ENCODE measurements at regions not wholly inside any gene's neighbourhood (a gene's known extent, or its start where the extent isn't known, plus 50 kb on each side); places are given as distances from the start of the nearest gene placed in this dataset.

- TF ChIP-seq, protein P1, sequence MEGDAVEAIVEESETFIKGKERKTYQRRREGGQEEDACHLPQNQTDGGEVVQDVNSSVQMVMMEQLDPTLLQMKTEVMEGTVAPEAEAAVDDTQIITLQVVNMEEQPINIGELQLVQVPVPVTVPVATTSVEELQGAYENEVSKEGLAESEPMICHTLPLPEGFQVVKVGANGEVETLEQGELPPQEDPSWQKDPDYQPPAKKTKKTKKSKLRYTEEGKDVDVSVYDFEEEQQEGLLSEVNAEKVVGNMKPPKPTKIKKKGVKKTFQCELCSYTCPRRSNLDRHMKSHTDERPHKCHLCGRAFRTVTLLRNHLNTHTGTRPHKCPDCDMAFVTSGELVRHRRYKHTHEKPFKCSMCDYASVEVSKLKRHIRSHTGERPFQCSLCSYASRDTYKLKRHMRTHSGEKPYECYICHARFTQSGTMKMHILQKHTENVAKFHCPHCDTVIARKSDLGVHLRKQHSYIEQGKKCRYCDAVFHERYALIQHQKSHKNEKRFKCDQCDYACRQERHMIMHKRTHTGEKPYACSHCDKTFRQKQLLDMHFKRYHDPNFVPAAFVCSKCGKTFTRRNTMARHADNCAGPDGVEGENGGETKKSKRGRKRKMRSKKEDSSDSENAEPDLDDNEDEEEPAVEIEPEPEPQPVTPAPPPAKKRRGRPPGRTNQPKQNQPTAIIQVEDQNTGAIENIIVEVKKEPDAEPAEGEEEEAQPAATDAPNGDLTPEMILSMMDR (IDR thresholded peaks at IDR 0.05; ENCODE audit: low read length) = no peak
- no peak for TF ChIP-seq EZH2 (optimal IDR thresholded peaks at IDR 0.05; ENCODE audit: low read depth, low read length)
These were observed 813.3 kb downstream of the NR2F2 start for GRCh38 chr15:97143592-97144376.

Data from MM.1S (cell line).